ENCODE measurements at regions not wholly inside any gene's neighbourhood (a gene's known extent, or its start where the extent isn't known, plus 50 kb on each side); places are given as distances from the start of the nearest gene placed in this dataset.

- H3K4me2 ChIP-seq (ENCODE audit: low read depth, low read length) = no peak overlapping the region
- TF ChIP-seq EZH2 (optimal IDR thresholded peaks at IDR 0.05; ENCODE audit: low read depth, low read length) (no peak), CTCF (IDR thresholded peaks at IDR 0.05; ENCODE audit: low read length) (no peak), EZH2phosphoT487 (IDR thresholded peaks at IDR 0.05; ENCODE audit: low read length) (no peak)
Measured at GRCh38 chr3:5462086-5462485, 274.6 kb downstream of the EDEM1 start.

GRCh38 chr3:5463991-5464390 is 276.5 kb downstream of the EDEM1 start:
- H3K4me2 ChIP-seq (ENCODE audit: low read depth, low read length) = no peak overlapping the region
- H3K9me3 ChIP-seq (replicated peaks; ENCODE audit: insufficient read depth, low read length) = no peaks in the 10 kb centered on the region

More at GRCh38 chr3:5462086-5462485, 274.6 kb downstream of the EDEM1 start:
- Histone ChIP-seq H2AFZ (ENCODE audit: low read length) (no peak overlapping the region), H3K9me2 (replicated peaks; ENCODE audit: insufficient read depth, low read length) (no peaks in the 10 kb centered on the region), H3K27me3 (replicated peaks; ENCODE audit: insufficient read depth, low read length) (no peaks in the 10 kb centered on the region), H3K4me1 (ENCODE audit: low read length) (no peaks in the 10 kb centered on the region), H3K9ac (ENCODE audit: low read length) (no peak overlapping the region), H3K36me3 (replicated peaks; ENCODE audit: insufficient read depth, low read length) (no peaks in the 10 kb centered on the region), H3K4me3 (ENCODE audit: low read length) (no peak overlapping the region), H3K9me3 (replicated peaks; ENCODE audit: insufficient read depth, low read length) (no peaks in the 10 kb centered on the region), H4K20me1 (ENCODE audit: insufficient read depth, low read length) (no peaks in the 10 kb centered on the region), H3K27ac (ENCODE audit: low read length) (no peak overlapping the region), H3F3A (ENCODE audit: insufficient read depth, low read length) (no peaks in the 10 kb centered on the region), H3K79me2 (ENCODE audit: low read length) (no peaks in the 10 kb centered on the region)
- DNase-seq = no peak

GRCh38 chr3:5464649-5465048 is 277.1 kb downstream of the EDEM1 start:
- TF ChIP-seq EZH2 (optimal IDR thresholded peaks at IDR 0.05; ENCODE audit: low read depth, low read length) = no peak
- no peak for TF ChIP-seq EZH2phosphoT487 (IDR thresholded peaks at IDR 0.05; ENCODE audit: low read length)
- TF ChIP-seq CTCF (IDR thresholded peaks at IDR 0.05; ENCODE audit: low read length) = no peak
- Histone ChIP-seq H3K9me3 (replicated peaks; ENCODE audit: insufficient read depth, low read length) (no peaks in the 10 kb centered on the region), H3K4me2 (ENCODE audit: low read depth, low read length) (no peak overlapping the region), H3F3A (ENCODE audit: insufficient read depth, low read length) (no peaks in the 10 kb centered on the region), H3K27ac (ENCODE audit: low read length) (no peak overlapping the region), H3K9ac (ENCODE audit: low read length) (no peak overlapping the region), H3K4me3 (ENCODE audit: low read length) (no peak overlapping the region), H3K27me3 (replicated peaks; ENCODE audit: insufficient read depth, low read length) (no peaks in the 10 kb centered on the region), H3K4me1 (ENCODE audit: low read length) (no peaks in the 10 kb centered on the region), H3K79me2 (ENCODE audit: low read length) (no peaks in the 10 kb centered on the region), H2AFZ (ENCODE audit: low read length) (no peak overlapping the region), H4K20me1 (ENCODE audit: insufficient read depth, low read length) (no peaks in the 10 kb centered on the region), H3K9me2 (replicated peaks; ENCODE audit: insufficient read depth, low read length) (no peaks in the 10 kb centered on the region), H3K36me3 (replicated peaks; ENCODE audit: insufficient read depth, low read length) (no peaks in the 10 kb centered on the region)
- no peak for DNase-seq

More at GRCh38 chr3:5463991-5464390, 276.5 kb downstream of the EDEM1 start:
- Histone ChIP-seq H3K27me3 (replicated peaks; ENCODE audit: insufficient read depth, low read length) (no peaks in the 10 kb centered on the region), H3K4me3 (ENCODE audit: low read length) (no peak overlapping the region), H3K36me3 (replicated peaks; ENCODE audit: insufficient read depth, low read length) (no peaks in the 10 kb centered on the region), H2AFZ (ENCODE audit: low read length) (no peak overlapping the region), H3K4me1 (ENCODE audit: low read length) (no peaks in the 10 kb centered on the region), H3K9me2 (replicated peaks; ENCODE audit: insufficient read depth, low read length) (no peaks in the 10 kb centered on the region), H3F3A (ENCODE audit: insufficient read depth, low read length) (no peaks in the 10 kb centered on the region), H3K9ac (ENCODE audit: low read length) (no peak overlapping the region), H3K27ac (ENCODE audit: low read length) (no peak overlapping the region), H3K79me2 (ENCODE audit: low read length) (no peaks in the 10 kb centered on the region), H4K20me1 (ENCODE audit: insufficient read depth, low read length) (no peaks in the 10 kb centered on the region)
- TF ChIP-seq EZH2 (optimal IDR thresholded peaks at IDR 0.05; ENCODE audit: low read depth, low read length) = no peak
- no peak for TF ChIP-seq CTCF (IDR thresholded peaks at IDR 0.05; ENCODE audit: low read length)
- TF ChIP-seq EZH2phosphoT487 (IDR thresholded peaks at IDR 0.05; ENCODE audit: low read length) = no peak
- DNase-seq = no peak
